Testis (tissue), 2 donors: ENCODE measurements at regions not wholly inside any gene's neighbourhood (a gene's known extent, or its start where the extent isn't known, plus 50 kb on each side); places are given as distances from the start of the nearest gene placed in this dataset.

ENCODE experiments used
- DNase-seq: peaks from one replicate; pipeline ENCODE4 v3.0.0-alpha.2; 2019
- H3K27ac ChIP-seq, 2 donors: fragments of 200-600 bp; sonication (generic); one replicate each; pipeline ENCODE4 v1.5.1; 2019
- H3K27me3 ChIP-seq: fragments of 200-600 bp; sonication (generic); one replicate; pipeline ENCODE4 v1.5.1; 2019
- H3K36me3 ChIP-seq: fragments of 200-600 bp; sonication (generic); one replicate; pipeline ENCODE4 v1.5.1; 2017; ENCODE audit warnings: low read depth; ENCODE audit errors: missing control alignments
- H3K4me1 ChIP-seq: fragments of 200-600 bp; sonication (generic); one replicate; pipeline ENCODE4 v1.5.1; 2019
- H3K4me3 ChIP-seq, 2 donors: fragments of 200-600 bp; sonication (generic); one replicate each; pipeline ENCODE4 v1.5.1; 2017 to 2019
- H3K9me3 ChIP-seq: fragments of 200-600 bp; sonication (generic); one replicate; pipeline ENCODE4 v1.5.1; 2017
- CTCF ChIP-seq, 3 experiments: fragments of 450-650 bp in 2 of 3; fragments of 200-600 bp in 1 of 3; sonication (generic) in 1 of 3; IDR thresholded peaks; one replicate each; pipeline ENCODE4 v1.5.1; 2016 to 2019; ENCODE audit warnings: antibody characterized with exemption in 3 of 3, mild to moderate bottlenecking in 2 of 3, moderate library complexity in 1 of 3
- POLR2A ChIP-seq: fragments of 450-650 bp; IDR thresholded peaks from one replicate; pipeline ENCODE4 v1.6.1; 2017; ENCODE audit warnings: antibody characterized with exemption, mild to moderate bottlenecking, moderate library complexity
- WGBS, 2 donors: methylation state at CpG; one replicate each; pipeline ENCODE4 v1.1.5; 2018; 5-methylcytosine and 5-hydroxymethylcytosine counted together
- intact Hi-C: fragments of 100-400 bp; cut with DNase I; formaldehyde crosslinking; loops from one replicate; pipeline ENCODE4 v1.15.1; 2023; ENCODE audit warnings: low total_unique reads

GRCh38 chr17:79513820-79514535, 96.9 kb downstream of the RBFOX3 start:
- no peaks in the 10 kb centered on the region for H3K36me3 ChIP-seq

GRCh38 chr17:79513206-79513605, 97.6 kb downstream of the RBFOX3 start:
- intact Hi-C loops = no loop called here
- WGBS, 2 donors = 89 to 96% methylated on average over 3 to 4 of the region's 4 CpGs
- Histone ChIP-seq H3K4me3 (no peak overlapping the region), H3K27me3 (no peaks in the 10 kb centered on the region), H3K4me1 (no peaks in the 10 kb centered on the region), H3K36me3 (no peaks in the 10 kb centered on the region), H3K27ac (no peak overlapping the region), H3K9me3 (no peaks in the 10 kb centered on the region)
- TF ChIP-seq CTCF (IDR thresholded peaks at IDR 0.05) (no peak), POLR2A (no peak)
- no peak for DNase-seq

More at GRCh38 chr17:79513820-79514535, 96.9 kb downstream of the RBFOX3 start:
- no peak for TF ChIP-seq CTCF (IDR thresholded peaks at IDR 0.05)
- no peak for TF ChIP-seq POLR2A
- Histone ChIP-seq H3K4me3 (no peak overlapping the region), H3K9me3 (no peaks in the 10 kb centered on the region), H3K27ac (no peak overlapping the region), H3K27me3 (no peaks in the 10 kb centered on the region), H3K4me1 (no peaks in the 10 kb centered on the region)
- DNase-seq = peak; percentile 70
- intact Hi-C loops = no loop called here
- 90 to 93% methylated on average over 11 to 17 of the region's 17 CpGs for WGBS, 2 donors

GRCh38 chr17:79511471-79511870, 99.4 kb downstream of the RBFOX3 start:
- H3K4me3 ChIP-seq = no peak overlapping the region
- no peak for TF ChIP-seq CTCF (IDR thresholded peaks at IDR 0.05)
- no peak for TF ChIP-seq POLR2A
- H3K36me3 ChIP-seq = no peaks in the 10 kb centered on the region
- no peaks in the 10 kb centered on the region for H3K9me3 ChIP-seq
- no peaks in the 10 kb centered on the region for H3K4me1 ChIP-seq
- intact Hi-C loops = no loop called here
- 92 to 100% methylated on average over 6 to 11 of the region's 12 CpGs for WGBS, 2 donors
- H3K27me3 ChIP-seq = no peaks in the 10 kb centered on the region
- no peak for DNase-seq
- H3K27ac ChIP-seq = no peak overlapping the region

GRCh38 chr17:79510071-79510470, 100.8 kb downstream of the RBFOX3 start:
- H3K27me3 ChIP-seq = no peaks in the 10 kb centered on the region
- H3K36me3 ChIP-seq = no peaks in the 10 kb centered on the region
- no peaks in the 10 kb centered on the region for H3K4me1 ChIP-seq
- H3K4me3 ChIP-seq = no peak overlapping the region
- no peak for DNase-seq
- TF ChIP-seq POLR2A = no peak
- TF ChIP-seq CTCF (IDR thresholded peaks at IDR 0.05) = no peak
- no peak overlapping the region for H3K27ac ChIP-seq
- intact Hi-C loops = no loop called here
- H3K9me3 ChIP-seq = no peaks in the 10 kb centered on the region
- 90 to 91% methylated on average over 7 to 18 of the region's 18 CpGs for WGBS, 2 donors

- no peaks in the 10 kb centered on the region for H3K36me3 ChIP-seq
- no peak for TF ChIP-seq POLR2A
- TF ChIP-seq CTCF (IDR thresholded peaks at IDR 0.05) = no peak
- no peak overlapping the region for H3K4me3 ChIP-seq
- no peaks in the 10 kb centered on the region for H3K27me3 ChIP-seq
- WGBS, 2 donors = 77 to 78% methylated on average over 9 to 14 of the region's 14 CpGs
- no peak for DNase-seq
- no peaks in the 10 kb centered on the region for H3K4me1 ChIP-seq
- no peak overlapping the region for H3K27ac ChIP-seq
- H3K9me3 ChIP-seq = no peaks in the 10 kb centered on the region
- intact Hi-C loops = no loop called here
Measured at GRCh38 chr17:79509490-79509889, 101.4 kb downstream of the RBFOX3 start.
